Endothelial cell (in vitro differentiated cells): ENCODE measurements at regions not wholly inside any gene's neighbourhood (a gene's known extent, or its start where the extent isn't known, plus 50 kb on each side); places are given as distances from the start of the nearest gene placed in this dataset.
"Not testable (repeated sequence)": the region's sequence is repeated elsewhere in the genome, so short reads cannot be mapped to it uniquely, and the experiment has no call there.

ENCODE experiments used
- DNase-seq: peaks from one replicate; pipeline ENCODE4 v3.0.0; 2021; ENCODE audit warnings: low spot score
- H3K27ac Mint-ChIP-seq: one replicate; pipeline ENCODE4 v1.8.0; 2021; ENCODE audit warnings: mixed read lengths, inconsistent platforms; ENCODE audit not compliant: unreplicated experiment
- H3K27me3 Mint-ChIP-seq: one replicate; pipeline ENCODE4 v1.8.0; 2021; ENCODE audit warnings: mild to moderate bottlenecking, moderate library complexity, mixed read lengths, inconsistent platforms; ENCODE audit not compliant: unreplicated experiment
- H3K36me3 Mint-ChIP-seq: one replicate; pipeline ENCODE4 v1.8.0; 2021; ENCODE audit warnings: mild to moderate bottlenecking, low read depth, mixed read lengths, inconsistent platforms; ENCODE audit not compliant: unreplicated experiment
- H3K4me1 Mint-ChIP-seq: one replicate; pipeline ENCODE4 v1.8.0; 2021; ENCODE audit warnings: mild to moderate bottlenecking, mixed read lengths, inconsistent platforms; ENCODE audit not compliant: unreplicated experiment
- H3K4me3 Mint-ChIP-seq: one replicate; pipeline ENCODE4 v1.8.0; 2021; ENCODE audit warnings: mild to moderate bottlenecking, mixed read lengths, inconsistent platforms; ENCODE audit not compliant: unreplicated experiment
- H3K9me3 Mint-ChIP-seq: one replicate; pipeline ENCODE4 v1.8.0; 2021; ENCODE audit warnings: mixed read lengths, inconsistent platforms; ENCODE audit not compliant: unreplicated experiment
- TF ChIP-seq, protein P1 (sequence below): fragments of 200-600 bp; sonication (generic); IDR thresholded peaks from one replicate; pipeline ENCODE4 v1.5.0; 2021; ENCODE audit warnings: antibody characterized with exemption; ENCODE audit not compliant: unreplicated experiment

DNA sequence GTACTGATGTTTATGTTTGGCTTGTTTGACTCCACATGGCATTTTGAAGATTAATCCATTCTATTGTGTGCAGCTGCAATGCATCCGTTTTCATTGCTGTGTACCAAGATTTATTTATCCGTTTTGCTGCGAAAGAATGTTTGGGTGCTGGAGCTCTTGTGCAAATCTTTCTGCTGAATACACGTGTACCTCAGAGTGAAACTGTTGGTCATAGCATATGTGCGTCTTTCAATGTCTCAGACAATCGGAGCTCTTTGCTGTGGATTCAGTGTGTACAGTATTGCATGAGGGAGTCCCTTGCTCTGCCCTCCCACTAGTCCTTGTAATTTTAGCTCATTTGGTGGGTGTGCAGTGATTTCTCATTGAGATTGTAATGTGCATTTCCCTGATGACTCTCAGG lies 545.4 kb downstream of the TBC1D22A start:
- Mint-ChIP-seq H3K36me3 (peaks cover 10% of the 10 kb centered on the region), H3K27me3 (no peaks in the 10 kb centered on the region), H3K27ac (no peak overlapping the region), H3K4me3 (no peak overlapping the region), H3K4me1 (no peaks in the 10 kb centered on the region), H3K9me3 (peaks cover 41% of the 10 kb centered on the region)
- TF ChIP-seq, protein P1, sequence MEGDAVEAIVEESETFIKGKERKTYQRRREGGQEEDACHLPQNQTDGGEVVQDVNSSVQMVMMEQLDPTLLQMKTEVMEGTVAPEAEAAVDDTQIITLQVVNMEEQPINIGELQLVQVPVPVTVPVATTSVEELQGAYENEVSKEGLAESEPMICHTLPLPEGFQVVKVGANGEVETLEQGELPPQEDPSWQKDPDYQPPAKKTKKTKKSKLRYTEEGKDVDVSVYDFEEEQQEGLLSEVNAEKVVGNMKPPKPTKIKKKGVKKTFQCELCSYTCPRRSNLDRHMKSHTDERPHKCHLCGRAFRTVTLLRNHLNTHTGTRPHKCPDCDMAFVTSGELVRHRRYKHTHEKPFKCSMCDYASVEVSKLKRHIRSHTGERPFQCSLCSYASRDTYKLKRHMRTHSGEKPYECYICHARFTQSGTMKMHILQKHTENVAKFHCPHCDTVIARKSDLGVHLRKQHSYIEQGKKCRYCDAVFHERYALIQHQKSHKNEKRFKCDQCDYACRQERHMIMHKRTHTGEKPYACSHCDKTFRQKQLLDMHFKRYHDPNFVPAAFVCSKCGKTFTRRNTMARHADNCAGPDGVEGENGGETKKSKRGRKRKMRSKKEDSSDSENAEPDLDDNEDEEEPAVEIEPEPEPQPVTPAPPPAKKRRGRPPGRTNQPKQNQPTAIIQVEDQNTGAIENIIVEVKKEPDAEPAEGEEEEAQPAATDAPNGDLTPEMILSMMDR = no peak
- no peak for DNase-seq

GRCh38 chr22:47307326-47307725 lies 544.9 kb downstream of the TBC1D22A start:
- TF ChIP-seq, protein P1 = no peak
- Mint-ChIP-seq H3K36me3 (peaks cover 10% of the 10 kb centered on the region), H3K9me3 (peaks cover 41% of the 10 kb centered on the region), H3K4me3 (no peak overlapping the region), H3K4me1 (no peaks in the 10 kb centered on the region), H3K27ac (no peak overlapping the region), H3K27me3 (no peaks in the 10 kb centered on the region)
- DNase-seq = no peak

DNA sequence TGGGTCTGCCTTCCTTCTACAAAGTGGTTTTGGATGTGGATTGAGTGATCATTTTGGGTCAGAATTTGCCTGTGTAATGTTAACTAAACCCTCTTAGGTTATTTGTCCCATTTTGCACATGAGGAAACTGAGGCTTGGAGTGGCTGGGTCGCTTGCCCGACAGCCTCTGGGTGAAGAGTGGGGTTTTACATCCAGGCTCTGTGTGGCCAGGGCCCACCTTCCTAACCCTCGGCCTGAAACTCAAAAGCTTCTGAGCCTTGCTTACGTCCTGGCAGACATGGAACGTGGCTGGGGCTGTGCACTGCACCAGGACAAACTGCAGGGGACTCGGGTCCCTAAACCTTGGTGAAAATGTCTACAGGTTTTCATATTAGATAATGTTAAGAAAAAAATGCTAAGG lies 542.4 kb downstream of the TBC1D22A start:
- TF ChIP-seq, protein P1 = no peak
- Mint-ChIP-seq H3K36me3 (peaks cover 17% of the 10 kb centered on the region), H3K9me3 (peaks cover 38% of the 10 kb centered on the region), H3K27me3 (peaks cover 4% of the 10 kb centered on the region), H3K4me1 (no peaks in the 10 kb centered on the region), H3K27ac (no peak overlapping the region), H3K4me3 (no peak overlapping the region)
- DNase-seq = no peak

GRCh38 chr22:47304191-47304831 lies 541.9 kb downstream of the TBC1D22A start:
- Mint-ChIP-seq H3K4me1 (no peaks in the 10 kb centered on the region), H3K27me3 (peaks cover 4% of the 10 kb centered on the region), H3K36me3 (peaks cover 17% of the 10 kb centered on the region), H3K4me3 (no peak overlapping the region), H3K9me3 (peaks cover 38% of the 10 kb centered on the region), H3K27ac (no peak overlapping the region)
- no peak for DNase-seq
- TF ChIP-seq, protein P1 = no peak

GRCh38 chr22:47303161-47303890 lies 540.9 kb downstream of the TBC1D22A start:
- DNase-seq = no peak
- Mint-ChIP-seq H3K4me3 (no peak overlapping the region), H3K36me3 (peaks cover 23% of the 10 kb centered on the region), H3K4me1 (no peaks in the 10 kb centered on the region), H3K9me3 (peaks cover 39% of the 10 kb centered on the region), H3K27ac (no peak overlapping the region), H3K27me3 (peaks cover 8% of the 10 kb centered on the region)
- TF ChIP-seq, protein P1 = no peak

GRCh38 chr22:47302587-47302986 lies 540.1 kb downstream of the TBC1D22A start:
- Mint-ChIP-seq H3K36me3 (peaks cover 23% of the 10 kb centered on the region), H3K27me3 (peaks cover 10% of the 10 kb centered on the region), H3K9me3 (peaks cover 39% of the 10 kb centered on the region)
- H3K27ac Mint-ChIP-seq, DNase-seq, H3K4me3 Mint-ChIP-seq, H3K4me1 Mint-ChIP-seq: not testable (repeated sequence)
